ENCODE measurements at regions not wholly inside any gene's neighbourhood (a gene's known extent, or its start where the extent isn't known, plus 50 kb on each side); places are given as distances from the start of the nearest gene placed in this dataset.

DNA sequence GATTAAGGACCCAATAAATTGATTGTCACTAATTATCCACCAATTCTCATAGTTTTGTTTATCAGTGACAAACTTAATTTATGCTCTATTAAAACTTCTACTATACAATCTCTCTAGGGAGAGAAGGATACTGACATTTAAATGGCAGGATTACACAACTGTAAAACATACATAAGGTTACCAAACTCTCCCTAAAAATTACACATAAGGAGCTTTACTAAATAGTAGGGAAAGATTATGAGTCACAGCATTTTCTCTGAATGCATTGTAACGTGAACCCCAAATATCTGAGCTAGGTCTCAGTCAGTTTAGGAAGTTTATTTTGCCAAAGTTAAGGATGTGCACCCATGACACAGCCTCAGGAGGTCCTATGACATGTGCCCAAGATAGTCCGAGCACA, 2140.6 kb downstream of the NCAM2 start:
- no peak for TF ChIP-seq SIN3A (IDR thresholded peaks at IDR 0.05; ENCODE audit: borderline replicate concordance, insufficient read depth, low read length)
- no peak for TF ChIP-seq POLR2AphosphoS5 (IDR thresholded peaks at IDR 0.05; ENCODE audit: low read depth, low read length)
- no peak for TF ChIP-seq TAF1 (IDR thresholded peaks at IDR 0.05; ENCODE audit: borderline replicate concordance, insufficient read depth, low read length)
- TF ChIP-seq, protein P1, sequence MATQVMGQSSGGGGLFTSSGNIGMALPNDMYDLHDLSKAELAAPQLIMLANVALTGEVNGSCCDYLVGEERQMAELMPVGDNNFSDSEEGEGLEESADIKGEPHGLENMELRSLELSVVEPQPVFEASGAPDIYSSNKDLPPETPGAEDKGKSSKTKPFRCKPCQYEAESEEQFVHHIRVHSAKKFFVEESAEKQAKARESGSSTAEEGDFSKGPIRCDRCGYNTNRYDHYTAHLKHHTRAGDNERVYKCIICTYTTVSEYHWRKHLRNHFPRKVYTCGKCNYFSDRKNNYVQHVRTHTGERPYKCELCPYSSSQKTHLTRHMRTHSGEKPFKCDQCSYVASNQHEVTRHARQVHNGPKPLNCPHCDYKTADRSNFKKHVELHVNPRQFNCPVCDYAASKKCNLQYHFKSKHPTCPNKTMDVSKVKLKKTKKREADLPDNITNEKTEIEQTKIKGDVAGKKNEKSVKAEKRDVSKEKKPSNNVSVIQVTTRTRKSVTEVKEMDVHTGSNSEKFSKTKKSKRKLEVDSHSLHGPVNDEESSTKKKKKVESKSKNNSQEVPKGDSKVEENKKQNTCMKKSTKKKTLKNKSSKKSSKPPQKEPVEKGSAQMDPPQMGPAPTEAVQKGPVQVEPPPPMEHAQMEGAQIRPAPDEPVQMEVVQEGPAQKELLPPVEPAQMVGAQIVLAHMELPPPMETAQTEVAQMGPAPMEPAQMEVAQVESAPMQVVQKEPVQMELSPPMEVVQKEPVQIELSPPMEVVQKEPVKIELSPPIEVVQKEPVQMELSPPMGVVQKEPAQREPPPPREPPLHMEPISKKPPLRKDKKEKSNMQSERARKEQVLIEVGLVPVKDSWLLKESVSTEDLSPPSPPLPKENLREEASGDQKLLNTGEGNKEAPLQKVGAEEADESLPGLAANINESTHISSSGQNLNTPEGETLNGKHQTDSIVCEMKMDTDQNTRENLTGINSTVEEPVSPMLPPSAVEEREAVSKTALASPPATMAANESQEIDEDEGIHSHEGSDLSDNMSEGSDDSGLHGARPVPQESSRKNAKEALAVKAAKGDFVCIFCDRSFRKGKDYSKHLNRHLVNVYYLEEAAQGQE (IDR thresholded peaks at IDR 0.05; ENCODE audit: insufficient read depth in 1 of 2, low read depth in 2 of 2, low read length in 2 of 2) = no peak
- TF ChIP-seq FOXP2 (optimal IDR thresholded peaks at IDR 0.05; ENCODE audit: borderline replicate concordance, extremely low read depth, extremely low read length, insufficient read depth) = no peak

- no peak for TF ChIP-seq POLR2AphosphoS5 (IDR thresholded peaks at IDR 0.05; ENCODE audit: low read depth, low read length)
- TF ChIP-seq, protein P1 (IDR thresholded peaks at IDR 0.05; ENCODE audit: insufficient read depth in 1 of 2, low read depth in 2 of 2, low read length in 2 of 2) = no peak
- TF ChIP-seq TAF1 (IDR thresholded peaks at IDR 0.05; ENCODE audit: borderline replicate concordance, insufficient read depth, low read length) = no peak
- no peak for TF ChIP-seq FOXP2 (optimal IDR thresholded peaks at IDR 0.05; ENCODE audit: borderline replicate concordance, extremely low read depth, extremely low read length, insufficient read depth)
- TF ChIP-seq SIN3A (IDR thresholded peaks at IDR 0.05; ENCODE audit: borderline replicate concordance, insufficient read depth, low read length) = no peak
Measured at GRCh38 chr21:23152130-23152529, 2153.9 kb downstream of the NCAM2 start.

DNA sequence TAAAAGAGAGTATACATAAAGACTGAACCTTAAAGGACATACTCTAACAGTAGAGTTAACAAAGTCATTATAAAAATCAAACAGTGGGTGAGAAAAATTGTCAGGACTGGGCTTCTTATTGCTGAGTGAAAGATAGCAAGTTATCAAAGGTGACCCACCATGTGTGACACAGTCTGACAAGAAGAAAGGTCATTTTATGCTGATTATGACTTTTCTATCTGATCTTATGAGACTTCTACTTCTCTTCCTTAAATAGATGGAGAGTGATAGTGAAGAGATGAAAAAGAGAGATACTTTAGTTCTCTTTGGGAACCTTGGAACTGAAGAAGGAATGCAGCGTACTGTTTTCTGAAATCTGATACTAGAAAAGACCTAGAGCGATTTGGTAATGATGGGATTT, 2157.1 kb downstream of the NCAM2 start:
- TF ChIP-seq TAF1 (IDR thresholded peaks at IDR 0.05; ENCODE audit: borderline replicate concordance, insufficient read depth, low read length) (no peak), FOXP2 (optimal IDR thresholded peaks at IDR 0.05; ENCODE audit: borderline replicate concordance, extremely low read depth, extremely low read length, insufficient read depth) (no peak), POLR2AphosphoS5 (IDR thresholded peaks at IDR 0.05; ENCODE audit: low read depth, low read length) (no peak), SIN3A (IDR thresholded peaks at IDR 0.05; ENCODE audit: borderline replicate concordance, insufficient read depth, low read length) (no peak)
- TF ChIP-seq, protein P1 (IDR thresholded peaks at IDR 0.05; ENCODE audit: insufficient read depth in 1 of 2, low read depth in 2 of 2, low read length in 2 of 2) = no peak

GRCh38 chr21:23160914-23161313, 2162.7 kb downstream of the NCAM2 start:
- no peak for TF ChIP-seq TAF1 (IDR thresholded peaks at IDR 0.05; ENCODE audit: borderline replicate concordance, insufficient read depth, low read length)
- no peak for TF ChIP-seq POLR2AphosphoS5 (IDR thresholded peaks at IDR 0.05; ENCODE audit: low read depth, low read length)

DNA sequence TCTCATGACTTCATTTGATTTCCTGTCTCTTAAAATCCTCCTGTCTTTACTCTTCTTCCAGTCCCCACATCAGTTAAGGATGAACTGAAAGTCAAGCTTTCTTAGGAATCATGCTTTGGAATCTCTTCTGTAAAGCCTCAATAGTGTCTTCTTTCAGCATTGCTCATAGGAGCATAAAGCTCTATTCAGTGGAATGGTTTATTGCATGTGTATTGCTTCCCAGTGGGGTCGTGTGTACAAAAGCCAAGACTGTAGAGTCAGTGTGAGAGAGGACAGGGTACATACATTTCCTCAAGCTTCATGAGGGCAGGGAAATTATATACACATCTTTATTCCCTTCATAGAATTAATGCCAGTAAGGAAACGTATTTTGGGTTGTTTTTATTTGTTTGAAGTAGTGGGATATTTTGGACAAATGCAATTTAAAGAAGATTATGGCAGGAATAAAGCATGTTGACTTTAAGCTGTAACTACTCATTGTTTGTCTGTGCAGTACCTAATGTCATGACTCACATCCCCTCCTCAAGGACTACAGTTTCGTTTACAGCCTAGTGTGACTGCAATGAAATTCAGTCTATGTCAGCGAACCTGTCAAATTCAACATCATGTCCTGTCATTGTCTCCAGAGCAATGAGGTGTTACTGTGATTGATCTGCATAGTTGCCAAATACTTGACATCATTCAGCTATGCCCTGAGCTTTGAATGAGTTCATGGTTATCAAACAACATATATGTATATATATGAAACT, 2164.2 kb downstream of the NCAM2 start:
- no peak for TF ChIP-seq POLR2AphosphoS5 (IDR thresholded peaks at IDR 0.05; ENCODE audit: low read depth, low read length)
- TF ChIP-seq TAF1 (IDR thresholded peaks at IDR 0.05; ENCODE audit: borderline replicate concordance, insufficient read depth, low read length) = no peak
- no peak for TF ChIP-seq FOXP2 (optimal IDR thresholded peaks at IDR 0.05; ENCODE audit: borderline replicate concordance, extremely low read depth, extremely low read length, insufficient read depth)
- no peak for TF ChIP-seq SIN3A (IDR thresholded peaks at IDR 0.05; ENCODE audit: borderline replicate concordance, insufficient read depth, low read length)
- TF ChIP-seq, protein P1 (IDR thresholded peaks at IDR 0.05; ENCODE audit: insufficient read depth in 1 of 2, low read depth in 2 of 2, low read length in 2 of 2) = no peak
